GF-D8 (cell line): ENCODE measurements at regions not wholly inside any gene's neighbourhood (a gene's known extent, or its start where the extent isn't known, plus 50 kb on each side); places are given as distances from the start of the nearest gene placed in this dataset.
"Not testable (repeated sequence)": the region's sequence is repeated elsewhere in the genome, so short reads cannot be mapped to it uniquely, and the experiment has no call there.

Experiments used
- DNase-seq: peaks from one replicate; lab custom pipeline; 2025; lab: John Stamatoyannopoulos, UW

DNA sequence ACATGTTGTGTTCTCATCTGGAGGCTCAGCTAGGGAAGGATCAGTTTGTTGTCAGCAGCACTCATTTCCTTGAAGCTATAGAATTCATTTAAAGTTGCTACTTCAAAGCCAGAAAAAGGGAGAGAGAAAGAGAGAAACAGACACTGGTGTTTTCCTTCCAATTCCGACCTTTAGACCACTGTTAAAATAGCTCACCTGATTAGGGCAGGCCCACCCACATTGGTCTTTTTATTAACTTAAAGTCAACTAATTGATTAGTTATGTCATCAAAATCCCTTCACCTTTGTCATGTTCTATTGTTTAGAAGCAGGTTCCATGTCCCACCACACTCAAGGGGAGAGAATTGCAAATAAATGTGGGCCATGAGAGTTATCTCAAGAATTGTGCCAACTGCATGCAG is 560.2 kb downstream of the PCDH17 start:
- no peak for DNase-seq

DNA sequence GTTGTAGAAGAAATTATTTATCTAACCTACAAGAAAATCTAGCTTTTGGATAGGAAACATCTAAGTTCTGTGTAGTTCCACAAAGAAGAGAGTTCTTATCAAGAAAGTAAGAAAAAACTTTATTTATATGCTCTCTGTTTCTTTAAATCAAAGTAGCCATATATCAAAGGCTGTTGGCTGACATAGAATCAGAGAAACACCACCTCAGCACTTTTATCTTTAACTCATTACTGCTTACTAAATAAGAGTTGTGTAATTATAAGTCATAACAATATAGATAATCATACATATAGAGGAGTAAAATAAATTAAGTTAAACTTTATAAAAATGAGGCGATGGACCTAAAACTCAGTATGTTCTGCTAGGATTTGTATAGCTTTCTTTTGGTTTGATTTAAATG is 570.6 kb downstream of the PCDH17 start:
- DNase-seq: no peak

DNA sequence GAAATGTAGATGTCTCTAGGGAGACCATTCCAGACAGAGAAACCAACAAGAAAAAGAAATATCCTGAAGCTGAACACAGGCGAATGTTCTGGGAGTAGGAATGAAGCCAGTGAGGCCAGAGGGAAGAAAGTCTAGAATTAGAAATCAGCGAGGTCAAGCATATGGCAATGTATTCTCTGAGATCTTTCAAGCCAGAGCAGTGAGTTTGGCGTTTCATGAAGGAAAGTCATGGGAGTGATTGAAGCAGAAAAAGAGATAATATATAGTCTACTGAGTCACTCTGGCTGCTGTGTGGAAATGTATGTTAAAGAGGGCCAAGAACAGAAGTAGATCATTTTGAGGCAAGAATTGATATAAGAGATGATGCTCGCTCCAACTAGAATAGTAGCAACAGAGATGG is 576.0 kb downstream of the PCDH17 start:
- DNase-seq: no peak

DNA sequence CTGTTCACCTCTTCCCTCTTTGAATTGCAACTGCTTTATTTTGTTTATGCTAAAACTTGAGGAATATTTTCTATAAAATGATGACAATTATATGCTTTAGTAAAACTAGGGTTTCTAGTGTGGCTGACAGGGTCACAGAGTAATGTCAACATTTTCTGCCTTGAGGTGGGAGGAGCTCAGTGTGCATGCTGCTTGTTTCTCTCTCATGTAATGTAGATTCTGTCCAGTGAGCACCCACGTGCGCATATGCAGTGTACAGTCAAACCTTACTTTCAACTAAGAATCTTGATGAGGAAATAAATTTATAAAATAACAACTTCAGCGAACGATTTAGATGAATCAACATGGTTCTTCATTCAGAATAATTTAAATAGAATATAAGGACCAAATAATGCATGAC is 603.9 kb downstream of the PCDH17 start:
- DNase-seq: no peak

DNA sequence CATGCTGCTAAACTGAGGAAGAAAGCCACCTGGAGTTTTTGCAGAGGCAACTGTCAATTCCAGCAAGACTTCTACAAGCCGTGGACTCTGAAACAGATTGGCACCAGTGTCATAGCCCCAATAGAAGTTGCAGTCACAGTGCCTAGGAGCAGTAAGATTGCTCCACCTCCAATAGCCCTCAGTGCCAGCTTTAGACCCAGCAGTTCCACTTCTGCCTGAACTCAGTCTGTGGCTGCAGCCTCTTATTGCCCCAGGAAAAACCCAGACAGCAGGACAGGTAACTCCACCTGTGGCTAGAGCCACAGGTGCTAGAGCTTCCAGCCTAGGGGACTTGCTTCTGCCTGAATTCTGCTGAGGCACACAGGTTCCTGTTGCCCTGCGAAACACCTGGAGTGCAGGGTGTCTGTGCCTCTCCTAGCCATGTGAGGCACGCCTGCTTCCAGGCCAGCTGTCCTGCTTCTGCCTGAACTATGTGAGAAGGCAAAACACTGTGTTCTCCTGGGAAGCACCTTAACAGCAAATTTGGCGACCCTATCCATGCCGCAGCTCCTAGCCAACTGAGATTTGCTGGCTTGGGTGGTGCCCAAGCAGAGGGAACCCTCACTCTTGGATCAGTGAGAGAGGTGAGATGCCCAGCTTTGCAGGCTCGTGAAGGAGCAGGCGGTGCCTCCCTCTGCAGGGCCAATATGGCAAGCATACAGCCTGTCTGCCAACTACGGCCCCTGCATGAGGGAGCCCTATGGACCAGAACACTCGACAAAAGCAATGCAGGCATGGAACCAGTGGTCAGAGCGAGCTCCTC is 607.6 kb downstream of the PCDH17 start:
- no peak for DNase-seq

DNA sequence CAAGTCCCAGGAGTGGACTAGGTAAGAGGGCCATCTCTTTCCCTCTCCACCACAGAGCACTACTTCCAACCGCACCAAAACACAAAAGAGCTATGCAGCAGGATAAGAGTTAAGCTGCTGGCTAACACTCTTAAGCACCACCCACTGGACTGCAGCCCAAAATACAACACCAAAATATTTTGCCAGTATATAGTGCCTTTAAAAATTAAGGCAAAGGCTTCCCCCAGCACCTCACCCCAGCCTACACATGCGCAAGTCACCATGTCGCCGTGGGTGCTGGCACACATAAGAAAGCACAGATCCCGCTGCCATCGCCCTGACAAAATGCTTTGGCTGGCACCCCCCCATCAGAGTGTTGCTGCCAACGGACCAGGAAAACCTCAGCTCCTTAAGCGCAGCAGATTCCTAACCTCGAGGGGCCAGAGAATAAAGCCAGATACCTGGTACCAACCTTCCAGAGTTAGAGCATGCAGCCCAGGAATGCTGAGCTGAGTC is 608.3 kb downstream of the PCDH17 start:
- DNase-seq: no peak

DNA sequence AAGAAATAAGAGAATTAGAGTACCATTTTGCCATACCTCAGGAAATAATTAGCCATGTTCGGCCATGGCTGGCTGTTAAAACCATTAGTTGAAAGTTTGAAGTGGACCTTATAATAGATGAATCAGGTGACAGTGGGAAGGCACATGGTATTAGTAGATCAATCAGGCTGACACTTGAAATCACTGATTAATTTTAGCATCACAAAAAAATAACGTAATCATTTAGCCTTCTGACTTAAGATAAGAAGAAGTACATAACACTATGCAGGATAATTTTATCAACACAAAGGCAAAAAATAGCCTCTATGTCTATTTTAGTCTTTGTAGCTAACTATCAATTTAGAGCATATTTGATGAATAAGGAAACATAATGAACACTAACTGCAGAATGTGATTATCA is 615.5 kb downstream of the PCDH17 start:
- DNase-seq: no peak

DNA sequence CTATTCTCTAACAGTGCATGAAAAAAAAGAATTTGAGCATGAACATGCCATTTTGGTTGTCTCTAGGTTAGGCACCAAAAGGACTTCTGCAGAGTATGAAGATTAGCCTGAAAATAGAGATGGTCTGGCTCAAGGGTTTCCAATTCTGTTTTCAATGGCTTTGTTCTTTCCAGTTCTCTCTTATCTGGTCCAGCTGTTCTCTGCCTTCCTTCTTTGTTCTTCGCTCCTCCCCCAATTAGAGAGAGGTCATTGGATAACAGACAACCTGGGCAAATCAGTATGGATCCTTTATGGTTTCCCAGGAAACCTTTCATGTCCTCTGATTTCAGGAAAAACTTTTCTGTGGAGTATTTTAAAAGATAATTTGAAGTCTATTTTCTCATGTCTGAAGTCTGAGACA is 623.4 kb downstream of the PCDH17 start:
- DNase-seq: no peak

DNA sequence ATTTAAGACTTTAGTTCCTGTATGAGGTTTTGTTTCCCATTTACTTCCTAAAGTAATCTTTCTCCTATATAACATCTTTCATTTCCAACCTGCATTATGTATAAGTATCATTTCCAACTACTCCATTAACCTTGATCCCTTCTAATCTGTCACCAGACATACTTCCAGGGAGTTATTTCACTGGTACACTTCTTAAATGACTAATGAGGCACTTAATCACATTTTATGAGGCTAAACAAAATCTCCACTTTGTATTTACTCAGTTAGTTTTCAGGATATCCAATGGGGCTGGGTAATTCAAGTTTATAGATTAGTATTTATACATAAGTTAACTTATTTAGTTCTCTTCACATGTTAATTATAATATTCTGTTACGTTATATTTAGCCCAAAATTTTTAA is 634.7 kb downstream of the PCDH17 start:
- DNase-seq: no peak

DNA sequence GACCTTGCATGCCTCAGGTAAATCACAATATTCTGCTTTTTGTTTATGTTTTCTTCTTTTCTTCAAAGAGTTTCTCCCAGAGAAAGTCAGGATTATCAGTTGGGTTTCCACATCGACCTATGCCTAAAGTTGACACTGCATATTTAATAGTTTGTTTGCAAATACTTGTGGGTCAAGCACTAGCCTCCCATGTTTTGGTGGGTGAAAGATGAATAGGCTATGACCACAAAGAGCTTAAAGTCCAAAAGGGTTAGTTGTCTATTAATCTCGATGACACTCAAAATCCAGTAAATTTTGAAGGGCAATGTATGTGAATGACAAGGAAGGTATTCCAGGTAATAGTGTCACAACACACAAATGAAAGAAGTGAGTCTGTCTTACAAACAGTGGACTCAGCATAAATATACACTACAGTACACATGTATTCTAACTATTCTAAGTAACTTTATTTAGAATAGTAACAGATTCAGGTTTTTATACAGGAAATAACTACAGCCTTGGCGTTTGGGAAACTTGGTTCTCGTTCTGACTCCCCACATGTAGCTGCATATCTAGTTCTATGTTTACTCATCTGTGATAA is 667.1 kb downstream of the PCDH17 start:
- DNase-seq: no peak

DNA sequence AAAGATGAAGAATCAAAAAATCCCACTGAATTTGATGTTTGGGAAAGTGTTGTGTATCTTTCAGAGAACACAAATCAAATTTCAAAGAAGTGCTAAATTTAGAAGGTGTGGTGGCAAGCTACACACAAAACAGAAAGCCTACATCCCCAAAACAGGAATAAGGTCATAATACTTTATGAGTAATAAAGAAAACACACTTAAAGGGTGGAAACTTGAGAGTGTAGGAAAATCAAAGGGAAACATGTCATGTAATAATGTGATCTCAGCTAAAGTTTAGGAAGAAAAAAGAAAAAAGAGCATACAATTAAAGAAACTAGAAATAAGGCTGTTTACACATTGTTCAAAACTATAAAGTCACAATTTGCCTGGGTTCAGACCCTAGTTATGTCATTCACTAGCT is 668.7 kb downstream of the PCDH17 start:
- no peak for DNase-seq

DNA sequence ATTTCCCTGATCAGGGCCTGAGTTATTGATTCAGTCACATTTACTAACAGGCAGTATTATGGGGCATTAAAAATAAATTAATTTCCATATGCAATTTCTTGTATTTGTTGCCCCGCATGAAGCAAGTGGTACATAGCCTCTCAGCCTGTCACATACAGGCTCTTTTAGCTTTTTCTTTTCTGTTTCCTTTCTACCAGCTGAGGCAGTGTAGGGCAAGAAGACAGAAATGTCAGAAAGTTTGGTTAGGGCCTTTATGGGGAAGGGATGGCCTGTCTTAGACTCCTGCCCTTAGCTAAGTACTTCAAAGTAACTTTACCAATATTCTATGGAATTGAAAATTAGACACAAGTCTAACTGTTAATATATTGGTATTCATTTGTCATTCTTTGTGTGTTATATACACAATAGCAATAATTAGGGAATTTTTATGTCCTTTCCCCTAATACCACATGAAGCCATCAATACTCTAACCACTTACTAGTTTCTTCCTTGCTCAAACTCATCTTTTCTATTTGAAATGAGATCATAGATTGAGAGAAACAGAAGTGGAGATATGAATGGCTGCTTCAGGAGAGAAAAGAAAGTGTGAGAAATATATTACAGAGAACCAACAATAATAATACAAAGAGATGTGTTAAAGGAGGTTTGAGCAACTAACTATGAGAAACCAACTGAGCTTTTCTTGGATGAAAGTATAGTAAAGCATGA is 669.6 kb downstream of the PCDH17 start:
- no peak for DNase-seq

DNA sequence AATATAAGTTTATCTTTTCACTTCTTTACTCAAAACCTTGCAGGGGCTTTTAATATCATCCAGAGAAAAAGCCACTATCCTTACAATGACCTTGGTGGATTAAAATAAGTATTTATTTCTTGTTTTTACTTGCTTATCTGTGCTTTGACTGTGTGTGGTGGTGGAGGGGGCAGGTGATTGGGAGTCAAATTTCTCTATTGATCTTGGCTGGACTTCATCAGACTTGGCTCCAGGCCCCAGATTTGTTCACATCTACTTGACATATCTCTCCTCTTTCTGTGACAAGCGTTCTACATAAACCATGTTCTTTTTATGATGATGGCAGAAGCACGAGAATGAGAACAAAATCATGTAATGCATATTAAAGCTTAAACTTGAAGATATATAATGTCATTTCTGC is 670.8 kb downstream of the PCDH17 start:
- no peak for DNase-seq

DNA sequence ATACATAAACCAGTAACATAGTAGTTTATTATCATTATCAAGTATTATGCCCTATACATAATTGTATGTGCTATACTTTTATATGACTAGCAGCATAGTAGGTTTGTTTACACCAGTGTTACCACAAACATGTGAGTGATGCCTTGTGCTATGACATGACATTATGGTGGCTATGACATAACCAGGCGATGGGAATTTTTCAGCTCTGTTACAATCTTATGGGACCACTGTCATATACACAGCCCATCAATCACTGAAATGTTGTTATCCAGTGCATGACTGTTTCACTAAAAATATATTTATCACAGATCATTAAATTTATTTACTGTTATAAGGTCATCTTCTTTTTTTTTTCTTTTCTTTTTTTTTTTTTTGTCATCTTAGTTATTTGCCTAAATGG is 674.5 kb downstream of the PCDH17 start:
- no peak for DNase-seq

DNA sequence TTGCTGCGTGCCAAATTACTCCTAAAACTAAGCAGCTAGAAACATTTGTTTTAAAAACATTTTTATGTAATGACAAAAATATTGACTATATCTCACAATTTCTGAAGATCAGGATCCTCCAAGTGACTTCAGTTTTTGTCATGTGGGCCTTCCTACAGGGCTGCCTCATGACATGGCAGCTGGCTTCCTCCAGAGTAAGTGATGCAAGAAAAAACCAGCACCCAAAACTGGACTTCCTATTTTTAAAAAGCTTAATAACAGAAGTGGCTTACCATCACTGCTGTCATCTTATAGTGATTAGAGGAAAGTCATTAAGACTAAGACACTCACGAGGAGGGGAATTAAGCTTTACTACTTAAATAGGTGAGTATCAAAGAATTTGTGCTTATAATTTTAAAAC is 681.7 kb downstream of the PCDH17 start:
- DNase-seq: peak; percentile 51

DNA sequence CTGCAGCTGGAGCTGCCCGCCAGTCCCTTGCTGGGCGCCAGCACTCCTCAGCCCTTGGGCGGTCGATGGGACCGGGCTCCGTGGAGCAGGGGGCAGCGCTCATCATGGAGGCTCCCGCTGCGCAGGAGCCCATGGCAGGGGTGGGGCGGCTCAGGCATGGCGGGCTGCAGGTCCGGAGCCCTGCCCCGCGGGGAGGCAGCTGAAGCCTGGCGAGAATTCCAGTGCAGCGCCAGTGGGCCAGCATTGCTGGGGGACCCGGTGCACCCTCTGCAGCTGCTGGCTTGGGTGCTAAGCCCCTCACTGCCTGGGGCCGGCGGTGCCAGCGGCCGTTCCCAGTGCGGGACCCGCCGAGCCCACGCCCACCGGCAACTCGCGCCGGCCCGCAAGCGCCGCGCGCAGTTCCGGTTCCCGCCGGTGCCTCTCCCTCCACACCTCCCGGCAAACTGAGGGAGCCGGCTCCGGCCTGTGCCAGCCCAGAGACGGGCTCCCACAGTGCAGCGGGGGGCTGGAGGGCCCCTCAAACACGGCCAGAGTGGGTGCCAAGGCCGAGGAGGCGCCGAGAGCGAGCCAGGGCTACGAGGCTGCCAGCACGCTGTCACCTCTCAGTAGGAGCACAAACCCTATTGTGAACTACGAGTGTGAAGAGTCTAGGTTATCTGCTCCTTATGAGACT is 687.1 kb downstream of the PCDH17 start:
- no peak for DNase-seq

DNA sequence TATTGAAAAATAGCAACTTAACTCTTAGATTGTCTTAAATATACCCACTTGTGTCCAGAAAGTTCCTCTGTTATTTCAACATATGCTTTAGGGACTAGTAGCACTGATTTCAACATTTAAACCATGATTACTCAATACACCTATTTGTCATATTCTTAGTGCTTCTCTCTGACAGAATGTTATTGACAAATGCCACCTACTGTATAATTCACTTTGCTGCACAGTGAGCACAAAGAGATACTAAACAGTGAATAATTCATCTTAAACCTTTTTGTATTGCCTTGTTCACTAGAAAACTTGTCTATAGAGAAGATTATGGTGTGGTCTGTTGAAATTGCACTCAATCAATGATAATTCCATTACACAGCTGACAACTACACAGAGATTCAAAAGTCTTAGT is 692.6 kb downstream of the PCDH17 start:
- DNase-seq: peak; percentile 29

DNA sequence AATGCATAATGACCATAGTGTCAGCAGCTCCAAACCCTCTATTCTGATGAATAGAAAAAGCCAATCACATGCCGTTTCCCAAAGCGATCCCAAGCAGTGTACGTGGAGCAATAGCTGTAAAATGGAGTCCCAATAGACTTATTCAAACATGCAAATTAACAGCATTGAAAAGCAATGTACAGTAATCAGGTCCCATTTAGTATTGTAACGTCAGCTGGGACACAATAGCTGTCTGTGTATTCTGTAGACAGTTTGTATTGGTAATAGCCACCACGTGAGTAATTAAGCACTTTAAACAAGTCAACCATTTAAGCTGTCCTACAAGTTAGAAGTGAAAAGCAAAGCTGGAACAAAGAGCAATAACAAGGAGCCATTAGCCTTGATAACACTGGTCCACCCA is 698.2 kb downstream of the PCDH17 start:
- DNase-seq: no peak

DNA sequence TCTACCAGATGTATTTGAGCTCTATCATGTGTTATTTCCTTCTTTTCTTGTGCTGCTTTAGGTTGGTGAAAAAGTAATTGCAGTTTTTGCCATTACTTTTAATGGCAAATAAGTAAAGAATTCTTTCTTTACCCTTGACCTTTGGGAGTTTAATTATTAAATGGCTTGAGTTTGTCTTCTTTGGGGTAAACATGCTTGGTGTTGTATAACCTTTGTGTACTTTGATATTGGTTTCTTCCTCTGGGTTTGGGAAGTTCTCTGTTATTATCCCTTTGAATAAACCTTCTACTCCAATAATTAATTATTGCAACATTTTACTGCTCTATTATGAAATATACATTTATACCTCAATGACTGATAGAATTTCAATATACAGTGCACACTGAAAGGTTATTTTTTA is 709.4 kb downstream of the PCDH17 start:
- no peak for DNase-seq

DNA sequence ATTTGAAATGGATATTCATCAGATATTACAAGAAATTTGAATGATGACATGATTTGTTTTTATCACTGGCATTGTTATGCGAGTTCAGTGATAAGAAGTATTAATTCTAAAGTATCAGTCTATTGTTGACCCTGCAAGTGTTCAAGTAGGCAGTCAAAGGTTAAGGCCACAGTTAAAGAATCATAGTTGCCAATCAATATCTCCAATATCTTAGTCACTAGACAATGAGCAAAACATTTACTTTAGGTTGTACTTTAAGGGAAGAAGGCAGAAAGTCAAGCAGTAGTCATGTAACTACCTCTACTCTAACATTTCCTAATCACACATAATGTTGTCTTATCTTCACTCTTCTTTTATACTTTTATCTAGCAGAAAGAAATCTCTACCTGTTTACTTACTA is 709.8 kb downstream of the PCDH17 start:
- no peak for DNase-seq

DNA sequence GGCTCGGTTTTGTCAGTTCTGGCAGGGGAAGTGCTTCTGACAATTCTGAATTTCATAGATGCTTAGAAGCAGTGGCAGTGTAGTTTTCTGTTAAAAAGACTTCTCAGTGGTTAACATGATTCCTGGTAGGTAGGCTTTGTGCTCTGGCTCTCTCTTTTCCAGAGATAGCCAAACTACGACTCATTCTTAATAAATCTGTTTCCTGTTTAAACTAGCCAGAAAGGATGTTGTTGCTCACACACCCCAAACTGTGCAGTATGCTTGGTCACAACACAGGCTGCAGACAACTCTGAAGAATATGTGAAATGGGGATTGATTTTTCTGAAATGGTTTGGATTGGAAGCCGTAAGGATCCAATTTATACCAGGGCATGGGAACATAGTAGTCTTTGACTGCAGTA is 711.5 kb downstream of the PCDH17 start:
- DNase-seq: no peak

DNA sequence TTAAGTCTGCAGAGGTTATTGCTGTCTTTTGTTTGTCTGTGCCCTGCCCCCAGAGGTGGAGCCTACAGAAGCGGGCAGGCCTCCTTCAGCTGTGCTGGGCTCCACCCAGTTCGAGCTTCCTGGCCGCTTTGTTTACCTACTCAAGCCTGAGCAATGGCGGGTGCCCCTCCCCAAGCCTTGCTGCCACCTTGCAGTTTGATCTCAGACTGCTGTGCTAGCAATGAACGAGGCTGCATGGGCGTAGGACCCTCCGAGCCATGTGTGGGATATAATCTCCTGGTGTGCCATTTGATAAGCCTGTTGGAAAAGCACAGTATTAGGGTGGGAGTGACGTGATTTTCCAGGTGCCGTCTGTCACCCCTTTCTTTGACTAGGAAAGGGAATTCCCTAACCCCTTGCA is 720.6 kb downstream of the PCDH17 start:
- DNase-seq: not testable (repeated sequence)

DNA sequence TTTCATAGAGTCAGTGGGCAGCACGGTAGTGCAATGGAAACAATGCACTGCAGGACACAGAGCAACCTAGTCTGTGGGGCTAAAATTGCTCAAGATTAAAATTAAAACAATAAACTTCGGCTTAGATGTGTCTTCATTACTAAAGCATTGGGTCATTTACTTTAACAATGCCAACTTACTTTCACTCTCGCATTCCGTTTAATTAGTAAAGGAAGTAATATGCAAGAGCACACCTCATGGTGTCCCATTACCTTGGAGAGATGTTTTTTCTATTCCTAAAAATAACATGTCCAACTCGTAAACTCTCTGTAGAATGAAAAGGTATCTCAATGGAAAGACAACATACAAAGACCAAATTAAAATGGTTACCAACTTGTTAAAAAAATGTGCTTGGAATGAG is 738.4 kb downstream of the PCDH17 start:
- DNase-seq: no peak
